Calu3 (cell line): ENCODE measurements at regions not wholly inside any gene's neighbourhood (a gene's known extent, or its start where the extent isn't known, plus 50 kb on each side); places are given as distances from the start of the nearest gene placed in this dataset.

ENCODE experiments used
- BruUV-seq: library from RNA; stranded (reverse); fragments of 400-500 nt; replicated peaks from 2 replicates; lab custom pipeline; 2021; lab: Mats Ljungman, UMichigan
- CTCF ChIA-PET: fragments of 300-600 bp; sonication (Branson Sonifier 250); formaldehyde crosslinking; loops from one replicate; lab custom pipeline; 2022; ENCODE audit warnings: antibody characterized with exemption; lab: Charles Lee
- DNase-seq: peaks from one replicate; pipeline ENCODE4 v3.0.0; 2022
- H3K27ac Mint-ChIP-seq: one replicate; pipeline ENCODE4 v1.8.0; 2022; ENCODE audit warnings: mixed read lengths; ENCODE audit not compliant: unreplicated experiment
- H3K27me3 Mint-ChIP-seq: one replicate; pipeline ENCODE4 v1.8.0; 2022; ENCODE audit warnings: mixed read lengths; ENCODE audit not compliant: unreplicated experiment
- H3K36me3 Mint-ChIP-seq: one replicate; pipeline ENCODE4 v1.8.0; 2022; ENCODE audit warnings: mild to moderate bottlenecking, moderate library complexity, mixed read lengths; ENCODE audit not compliant: insufficient read depth, unreplicated experiment
- H3K4me1 Mint-ChIP-seq: one replicate; pipeline ENCODE4 v1.8.0; 2022; ENCODE audit warnings: mild to moderate bottlenecking, low read depth, mixed read lengths; ENCODE audit not compliant: unreplicated experiment
- H3K4me3 Mint-ChIP-seq: one replicate; pipeline ENCODE4 v1.8.0; 2022; ENCODE audit warnings: mild to moderate bottlenecking, low read depth, moderate library complexity, mixed read lengths; ENCODE audit not compliant: unreplicated experiment
- H3K9me3 Mint-ChIP-seq: one replicate; pipeline ENCODE4 v1.8.0; 2022; ENCODE audit warnings: low read depth, mixed read lengths; ENCODE audit not compliant: unreplicated experiment
- intact Hi-C: fragments of 100-400 bp; cut with micrococcal nuclease; formaldehyde crosslinking; loops from one replicate; pipeline ENCODE4 v1.10.0; 2022; ENCODE audit not compliant: unreplicated experiment
- TF ChIP-seq, protein P1 (sequence below): fragments of 200-600 bp; IDR thresholded peaks from one replicate; pipeline ENCODE4 v1.8.0; 2022; ENCODE audit warnings: antibody characterized with exemption; ENCODE audit not compliant: unreplicated experiment

DNA sequence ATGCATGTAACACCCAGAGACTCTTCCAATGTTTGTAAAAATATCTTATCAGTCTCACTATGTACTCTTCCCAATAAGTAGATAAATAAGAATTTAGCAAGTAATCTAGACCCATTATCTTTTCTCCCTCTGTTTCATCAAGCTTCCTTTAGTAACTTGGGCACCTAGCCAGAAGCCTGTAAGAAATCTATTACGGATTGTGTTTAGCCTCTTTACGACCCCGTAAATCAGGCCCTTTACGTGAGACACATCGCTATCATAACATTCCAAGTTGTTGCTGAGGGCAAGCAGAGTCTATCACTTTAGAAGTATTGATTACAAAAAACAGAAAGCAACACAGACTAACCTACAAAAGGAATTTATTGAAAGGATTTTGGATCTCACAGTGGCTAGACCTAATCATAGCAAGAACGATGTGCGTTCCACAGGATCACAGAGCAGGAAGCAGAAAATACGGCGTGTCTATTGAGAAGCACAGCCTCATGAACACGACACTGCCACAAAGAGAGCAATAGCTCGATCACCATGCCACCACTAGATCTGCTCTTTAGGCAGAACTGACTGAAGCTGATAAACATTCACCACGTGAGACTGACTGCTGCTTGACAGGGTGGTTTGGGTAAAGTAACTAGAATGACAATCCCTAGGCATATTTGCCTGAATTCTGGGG is 922.1 kb downstream of the AMY1C start:
- H3K36me3 Mint-ChIP-seq: no peaks in the 10 kb centered on the region
- no peaks in the 10 kb centered on the region for H3K9me3 Mint-ChIP-seq
- CTCF ChIA-PET: no interaction called here
- no peak overlapping the region for H3K4me3 Mint-ChIP-seq
- no peak for DNase-seq
- H3K27me3 Mint-ChIP-seq: no peaks in the 10 kb centered on the region
- intact Hi-C loops: no loop called here
- no TSS peak for BruUV-seq
- no peak overlapping the region for H3K27ac Mint-ChIP-seq
- TF ChIP-seq, protein P1, sequence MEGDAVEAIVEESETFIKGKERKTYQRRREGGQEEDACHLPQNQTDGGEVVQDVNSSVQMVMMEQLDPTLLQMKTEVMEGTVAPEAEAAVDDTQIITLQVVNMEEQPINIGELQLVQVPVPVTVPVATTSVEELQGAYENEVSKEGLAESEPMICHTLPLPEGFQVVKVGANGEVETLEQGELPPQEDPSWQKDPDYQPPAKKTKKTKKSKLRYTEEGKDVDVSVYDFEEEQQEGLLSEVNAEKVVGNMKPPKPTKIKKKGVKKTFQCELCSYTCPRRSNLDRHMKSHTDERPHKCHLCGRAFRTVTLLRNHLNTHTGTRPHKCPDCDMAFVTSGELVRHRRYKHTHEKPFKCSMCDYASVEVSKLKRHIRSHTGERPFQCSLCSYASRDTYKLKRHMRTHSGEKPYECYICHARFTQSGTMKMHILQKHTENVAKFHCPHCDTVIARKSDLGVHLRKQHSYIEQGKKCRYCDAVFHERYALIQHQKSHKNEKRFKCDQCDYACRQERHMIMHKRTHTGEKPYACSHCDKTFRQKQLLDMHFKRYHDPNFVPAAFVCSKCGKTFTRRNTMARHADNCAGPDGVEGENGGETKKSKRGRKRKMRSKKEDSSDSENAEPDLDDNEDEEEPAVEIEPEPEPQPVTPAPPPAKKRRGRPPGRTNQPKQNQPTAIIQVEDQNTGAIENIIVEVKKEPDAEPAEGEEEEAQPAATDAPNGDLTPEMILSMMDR: no peak
- no peaks in the 10 kb centered on the region for H3K4me1 Mint-ChIP-seq

DNA sequence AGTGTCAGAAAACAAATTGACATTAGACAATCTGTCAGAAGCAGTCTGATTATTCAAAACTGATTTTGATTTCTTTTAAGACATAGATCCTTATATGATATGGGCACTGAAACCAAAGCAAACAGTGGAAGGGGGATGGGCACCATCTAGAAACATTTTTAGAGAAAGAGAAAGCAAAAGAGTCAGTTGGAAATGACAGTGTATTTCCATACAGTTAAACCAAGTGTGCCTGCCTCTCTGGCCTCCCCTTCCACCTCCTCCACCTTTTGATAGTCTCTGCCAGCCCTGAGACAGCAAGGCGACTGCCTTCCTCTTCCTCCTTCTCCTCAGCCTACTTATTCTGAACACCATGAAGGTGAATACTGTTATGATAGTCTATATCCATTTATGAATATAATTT is 949.7 kb downstream of the AMY1C start:
- Mint-ChIP-seq H3K36me3 (no peaks in the 10 kb centered on the region), H3K9me3 (peaks cover 4% of the 10 kb centered on the region), H3K27me3 (no peaks in the 10 kb centered on the region), H3K4me3 (no peak overlapping the region), H3K4me1 (no peaks in the 10 kb centered on the region), H3K27ac (no peak overlapping the region)
- BruUV-seq: no TSS peak
- DNase-seq: no peak
- CTCF ChIA-PET: no interaction called here
- intact Hi-C loops: no loop called here
- TF ChIP-seq, protein P1: no peak

DNA sequence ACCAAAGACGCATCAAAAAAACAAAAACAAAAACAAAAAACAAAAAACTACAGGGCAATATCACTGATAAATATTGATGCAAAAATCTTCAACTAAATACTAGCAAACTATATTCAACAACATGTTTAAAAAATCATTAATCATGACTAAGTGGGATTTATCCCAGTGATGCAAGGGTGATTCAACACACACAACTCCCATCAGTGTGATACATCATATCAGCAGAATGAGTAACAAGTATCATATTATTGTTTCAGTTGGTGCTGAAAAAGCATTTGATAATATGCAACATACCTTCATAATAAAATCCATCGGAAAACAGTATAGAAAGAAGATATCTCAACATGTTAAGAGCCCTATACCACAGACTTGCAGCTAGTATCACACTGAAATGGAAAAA is 953.0 kb downstream of the AMY1C start:
- H3K27me3 Mint-ChIP-seq: no peaks in the 10 kb centered on the region
- DNase-seq: no peak

GRCh38 chr1:104706631-104707147 is 957.0 kb downstream of the AMY1C start:
- CTCF ChIA-PET: no interaction called here
- intact Hi-C loops: no loop called here
- no peak for DNase-seq
- BruUV-seq: no TSS peak
- H3K27ac Mint-ChIP-seq: no peak overlapping the region
- H3K4me3 Mint-ChIP-seq: no peak overlapping the region
- TF ChIP-seq, protein P1: no peak
- no peaks in the 10 kb centered on the region for H3K27me3 Mint-ChIP-seq
- H3K36me3 Mint-ChIP-seq: no peaks in the 10 kb centered on the region
- peaks cover 12% of the 10 kb centered on the region for H3K9me3 Mint-ChIP-seq
- H3K4me1 Mint-ChIP-seq: no peaks in the 10 kb centered on the region

More for the DNA sequence above, 953.0 kb downstream of the AMY1C start:
- Mint-ChIP-seq H3K9me3 (peaks cover 9% of the 10 kb centered on the region), H3K4me3 (no peak overlapping the region), H3K4me1 (no peaks in the 10 kb centered on the region), H3K36me3 (no peaks in the 10 kb centered on the region), H3K27ac (no peak overlapping the region)
- CTCF ChIA-PET: no interaction called here
- intact Hi-C loops: no loop called here
- TF ChIP-seq, protein P1: no peak
- BruUV-seq: no TSS peak
